GM12878 (cell line): ENCODE measurements at regions not wholly inside any gene's neighbourhood (a gene's known extent, or its start where the extent isn't known, plus 50 kb on each side); places are given as distances from the start of the nearest gene placed in this dataset.

ENCODE experiments used
- ATAC-seq: fragments of 200-7000 bp; cut with Tn5 transposase; 3 replicates; pipeline ENCODE4 v1.9.1; 2020; ENCODE audit warnings: mild to moderate bottlenecking, moderate library complexity
- BruUV-seq: library from RNA; stranded (reverse); fragments of 400-500 nt; replicated peaks from 2 replicates; lab custom pipeline; 2021; lab: Mats Ljungman, UMichigan
- CTCF ChIA-PET: fragments of 300-600 bp; sonication (Branson Sonifier 250); formaldehyde crosslinking; extraction: SDS; loops from one replicate; lab custom pipeline; 2021; ENCODE audit warnings: inconsistent platforms; lab: Yijun Ruan, JAX
- POLR2A ChIA-PET: fragments of 350-600 bp; formaldehyde crosslinking; extraction: SDS; loops from one replicate; lab custom pipeline; 2021; ENCODE audit warnings: inconsistent platforms; lab: Charles Lee
- RAD21 ChIA-PET: fragments of 300-600 bp; sonication (Branson Sonifier 250); formaldehyde crosslinking; loops from one replicate; lab custom pipeline; 2023; ENCODE audit warnings: antibody characterized with exemption; ENCODE audit not compliant: unreplicated experiment; lab: Charles Lee
- SMC1A ChIA-PET: fragments of 300-600 bp; sonication (Branson Sonifier 250); formaldehyde crosslinking; loops from one replicate; lab custom pipeline; 2023; ENCODE audit not compliant: unreplicated experiment, uncharacterized antibody; lab: Charles Lee
- DNase-seq: peaks from one replicate; pipeline ENCODE4 v3.0.0-alpha.2; 2011; ENCODE audit warnings: low read depth, low spot score
- FAIRE-seq: peaks from 3 replicates; lab custom pipeline; 2011; peaks lifted over from hg19 to GRCh38; lab: Jason Lieb, UNC
- H2AFZ ChIP-seq: 2 replicates; pipeline ENCODE4 v1.6.0; 2011; ENCODE audit warnings: low read depth, low read length, control low read depth; ENCODE audit not compliant: control insufficient read depth
- H3K27ac ChIP-seq: 2 replicates; pipeline ENCODE4 v1.5.1; 2011; ENCODE audit warnings: control low read depth; ENCODE audit not compliant: control insufficient read depth, insufficient read depth
- H3K27me3 ChIP-seq, 2 experiments: replicated peaks in 1 of 2; 2 replicates each; pipeline versions ENCODE4 v1.6.0 to v1.6.1; 2011; ENCODE audit warnings: low read length in 1 of 2; ENCODE audit not compliant: control insufficient read depth in 2 of 2, insufficient read depth in 2 of 2
- H3K36me3 ChIP-seq, 2 experiments: 2 replicates each; pipeline ENCODE4 v1.5.1; 2011; ENCODE audit warnings: low read length in 1 of 2; ENCODE audit not compliant: control insufficient read depth in 2 of 2, insufficient read depth in 2 of 2
- H3K4me1 ChIP-seq: 2 replicates; pipeline ENCODE4 v1.6.1; 2011; ENCODE audit warnings: mild to moderate bottlenecking, low read length, moderate library complexity, mixed read lengths; ENCODE audit not compliant: control insufficient read depth, insufficient read depth
- H3K4me2 ChIP-seq: 2 replicates; pipeline ENCODE4 v1.6.0; 2011; ENCODE audit warnings: control low read depth; ENCODE audit not compliant: control insufficient read depth, insufficient read depth
- H3K4me3 ChIP-seq: fragments of 200-600 bp; sonication (generic); 2 replicates; pipeline ENCODE4 v1.5.1; 2016
- H3K79me2 ChIP-seq: 2 replicates; pipeline ENCODE4 v1.6.0; 2011; ENCODE audit warnings: low read length; ENCODE audit not compliant: control insufficient read depth, insufficient read depth
- H3K9ac ChIP-seq: 2 replicates; pipeline ENCODE4 v1.8.0; 2011; ENCODE audit warnings: low read length, control low read depth, mixed read lengths; ENCODE audit not compliant: control insufficient read depth, insufficient read depth
- H3K9me3 ChIP-seq: replicated peaks from 3 replicates; pipeline ENCODE4 v1.5.1; 2011; ENCODE audit warnings: mild to moderate bottlenecking, low read length; ENCODE audit not compliant: control insufficient read depth, insufficient read depth
- H4K20me1 ChIP-seq: 2 replicates; pipeline ENCODE4 v1.6.0; 2011; ENCODE audit not compliant: control insufficient read depth, insufficient read depth
- ATF2 ChIP-seq: IDR thresholded peaks from 2 replicates; pipeline ENCODE4 v1.6.1; 2012; ENCODE audit warnings: low read length, inconsistent platforms
- ATF3 ChIP-seq: IDR thresholded peaks from 2 replicates; pipeline ENCODE4 v1.6.1; 2011; ENCODE audit warnings: low read depth, mild to moderate bottlenecking, low read length, moderate library complexity, borderline replicate concordance; ENCODE audit errors: extremely low read depth
- BMI1 ChIP-seq: fragments of 450-650 bp; IDR thresholded peaks from 2 replicates; pipeline ENCODE4 v1.6.1; 2016; ENCODE audit warnings: mild to moderate bottlenecking, moderate library complexity, borderline replicate concordance
- DPF2 ChIP-seq: fragments of 450-650 bp; IDR thresholded peaks from 2 replicates; pipeline ENCODE4 v1.6.1; 2017; ENCODE audit warnings: mild to moderate bottlenecking
- E2F8 ChIP-seq: fragments of 450-650 bp; IDR thresholded peaks from 2 replicates; pipeline ENCODE4 v1.6.1; 2018; ENCODE audit warnings: mild to moderate bottlenecking, low read depth, moderate library complexity; ENCODE audit not compliant: partially characterized antibody
- ELK1 ChIP-seq: IDR thresholded peaks from 2 replicates; pipeline ENCODE4 v1.6.1; 2012; ENCODE audit warnings: low read depth, low read length, improper control_type of control experiment
- HDAC6 ChIP-seq: fragments of 200-600 bp; sonication (generic); IDR thresholded peaks from one replicate; pipeline ENCODE4 v1.8.0; 2017; ENCODE audit warnings: antibody characterized with exemption; ENCODE audit not compliant: unreplicated experiment
- JUND ChIP-seq: IDR thresholded peaks from 2 replicates; pipeline ENCODE4 v1.6.1; 2012; ENCODE audit warnings: low read depth, mild to moderate bottlenecking, low read length, improper control_type of control experiment, moderate library complexity
- NFYB ChIP-seq: IDR thresholded peaks from 2 replicates; pipeline ENCODE4 v1.6.1; 2011; ENCODE audit warnings: low read depth, mild to moderate bottlenecking, low read length, improper control_type of control experiment, moderate library complexity; ENCODE audit not compliant: insufficient read depth
- TCF3 ChIP-seq: IDR thresholded peaks from 2 replicates; pipeline ENCODE4 v1.6.1; 2012; ENCODE audit warnings: low read depth, mild to moderate bottlenecking, low read length, borderline replicate concordance; ENCODE audit not compliant: insufficient read depth
- YY1 ChIP-seq: IDR thresholded peaks from 2 replicates; pipeline ENCODE4 v1.6.1; 2011; ENCODE audit warnings: low read depth, mild to moderate bottlenecking, low read length
- WGBS: methylation state at CpG from one replicate; pipeline ENCODE4 v1.1.6; 2016; ENCODE audit warnings: low lambda C conversion rate; ENCODE audit not compliant: insufficient replicate concordance, insufficient coverage; ENCODE audit errors: missing lambda C conversion rate; 5-methylcytosine and 5-hydroxymethylcytosine counted together
- in situ Hi-C: fragments of 300-500 bp; cut with MboI; formaldehyde crosslinking; loops from 9 replicates; pipeline ENCODE4 v1.14.3; 2018; ENCODE audit warnings: mixed read lengths
- intact Hi-C: fragments of 100-400 bp; cut with micrococcal nuclease; formaldehyde crosslinking; loops from one replicate; pipeline ENCODE4 v1.14.2; 2022; ENCODE audit not compliant: unreplicated experiment

GRCh38 chr11:129267716-129268115, 75.6 kb upstream of the ARHGAP32 start:
- no peaks in the 10 kb centered on the region; the same call in 1 of the 2 replicates for H4K20me1 ChIP-seq
- no TSS peak for BruUV-seq
- H3K27me3 ChIP-seq: no peaks in the 10 kb centered on the region; a peak in 1 of 4 replicates
- ATAC-seq (no peak), FAIRE-seq (no peak), DNase-seq (no peak)
- no peaks in the 10 kb centered on the region for H3K4me1 ChIP-seq
- TF ChIP-seq BMI1 (no peak), JUND (no peak), DPF2 (no peak), ATF2 (no peak), E2F8 (no peak), HDAC6 (no peak), ELK1 (no peak), TCF3 (no peak), YY1 (no peak), NFYB (no peak), ATF3 (no peak)
- RAD21 ChIA-PET: no interaction called here
- intact Hi-C loops: no loop called here
- in situ Hi-C loops: no loop called here
- SMC1A ChIA-PET: no interaction called here
- H3K9ac ChIP-seq: no peak overlapping the region
- POLR2A ChIA-PET: no interaction called here
- H2AFZ ChIP-seq: no peak overlapping the region
- H3K4me2 ChIP-seq: no peak overlapping the region
- H3K36me3 ChIP-seq: no peaks in the 10 kb centered on the region
- no peaks in the 10 kb centered on the region for H3K79me2 ChIP-seq
- 5% methylated on average over 3 of the region's 3 CpGs for WGBS
- H3K4me3 ChIP-seq: no peak overlapping the region
- no peak overlapping the region for H3K27ac ChIP-seq
- H3K9me3 ChIP-seq: no peaks in the 10 kb centered on the region
- CTCF ChIA-PET: no interaction called here
